H1 (cell line): ENCODE measurements at regions not wholly inside any gene's neighbourhood (a gene's known extent, or its start where the extent isn't known, plus 50 kb on each side); places are given as distances from the start of the nearest gene placed in this dataset.

Experiments
- CTCF ChIA-PET: fragments of 300-600 bp; sonication (Branson Sonifier 250); formaldehyde crosslinking; loops from one replicate; lab custom pipeline; 2021; ENCODE audit not compliant: partially characterized antibody; lab: Charles Lee
- POLR2A ChIA-PET: fragments of 300-600 bp; sonication (Branson Sonifier 250); formaldehyde crosslinking; loops from one replicate; lab custom pipeline; 2021; ENCODE audit warnings: inconsistent platforms; ENCODE audit not compliant: partially characterized antibody; lab: Charles Lee
- DNase-seq, 2 experiments: peaks; one replicate each; pipeline versions ENCODE4 v3.0.0 to v3.0.0-alpha.2; 2010 to 2022; ENCODE audit warnings: low spot score in 2 of 2, low read depth in 1 of 2, mixed read lengths in 1 of 2
- FAIRE-seq: peaks from 2 replicates; lab custom pipeline; 2011; peaks lifted over from hg19 to GRCh38; lab: Jason Lieb, UNC
- H2AFZ ChIP-seq: 2 replicates; pipeline ENCODE4 v1.8.1; 2012; ENCODE audit warnings: low read length, inconsistent platforms
- H2AK5ac ChIP-seq: 2 replicates; pipeline ENCODE4 v1.6.1; 2013; ENCODE audit warnings: low read depth, low read length
- H2BK120ac ChIP-seq: replicated peaks from 2 replicates; pipeline ENCODE3; 2013; ENCODE audit warnings: low read depth, low read length, inconsistent platforms
- H2BK12ac ChIP-seq: 2 replicates; pipeline ENCODE4 v1.6.1; 2013; ENCODE audit warnings: low read depth, low read length
- H2BK15ac ChIP-seq: 2 replicates; pipeline ENCODE4 v1.6.1; 2013; ENCODE audit warnings: low read length
- H2BK20ac ChIP-seq: 2 replicates; pipeline ENCODE4 v1.6.1; 2013; ENCODE audit warnings: low read length
- H2BK5ac ChIP-seq: 2 replicates; pipeline ENCODE4 v1.6.1; 2013; ENCODE audit warnings: low read depth, low read length
- H3K14ac ChIP-seq: 2 replicates; pipeline ENCODE4 v1.6.1; 2013; ENCODE audit warnings: inconsistent platforms; ENCODE audit not compliant: insufficient read length
- H3K18ac ChIP-seq: 2 replicates; pipeline ENCODE4 v1.6.1; 2013; ENCODE audit warnings: low read length; ENCODE audit errors: extremely low read depth
- H3K23ac ChIP-seq: 2 replicates; pipeline ENCODE4 v1.6.1; 2013; ENCODE audit warnings: inconsistent platforms; ENCODE audit not compliant: insufficient read length
- H3K23me2 ChIP-seq: 2 replicates; pipeline ENCODE4 v1.6.1; 2013; ENCODE audit warnings: low read depth, low read length
- H3K27ac ChIP-seq: 2 replicates; pipeline ENCODE4 v1.6.1; 2011; ENCODE audit warnings: low read depth, low read length, inconsistent platforms
- H3K27me3 ChIP-seq, 4 experiments: replicated peaks in 1 of 4; 1 replicate in 1 of 4; 2 replicates in 3 of 4; pipeline versions ENCODE4 v1.6.1 to v1.8.1; 2011 to 2013; ENCODE audit warnings: low read length in 3 of 4, mild to moderate bottlenecking in 3 of 4, inconsistent platforms in 2 of 4, mixed read lengths in 2 of 4, moderate library complexity in 1 of 4; ENCODE audit not compliant: control insufficient read depth in 3 of 4, insufficient read depth in 3 of 4; ENCODE audit errors: extremely low read depth in 1 of 4
- H3K36me3 ChIP-seq, 4 experiments: 2 replicates each; pipeline versions ENCODE4 v1.6.1 to v1.8.1; 2011 to 2013; ENCODE audit warnings: mild to moderate bottlenecking in 4 of 4, low read length in 3 of 4, moderate library complexity in 2 of 4, control low read depth in 1 of 4, inconsistent platforms in 1 of 4; ENCODE audit not compliant: insufficient read depth in 4 of 4, control insufficient read depth in 2 of 4
- H3K4ac ChIP-seq: replicated peaks from 2 replicates; pipeline ENCODE3; 2013; ENCODE audit warnings: low read length, low read depth, mixed read lengths, inconsistent platforms; ENCODE audit not compliant: insufficient read length
- H3K4me1 ChIP-seq, 4 experiments: replicated peaks in 1 of 4; 1 replicate in 1 of 4; 2 replicates in 3 of 4; pipeline versions ENCODE4 v1.6.1 to v1.8.1; 2011 to 2013; ENCODE audit warnings: low read length in 3 of 4, inconsistent platforms in 2 of 4, mixed read lengths in 1 of 4; ENCODE audit not compliant: insufficient read depth in 4 of 4, control insufficient read depth in 3 of 4
- H3K4me2 ChIP-seq, 2 experiments: 2 replicates each; pipeline versions ENCODE4 v1.6.1 to v1.8.1; 2011 to 2013; ENCODE audit warnings: low read depth in 2 of 2, low read length in 2 of 2, control low read depth in 1 of 2, inconsistent platforms in 1 of 2, mild to moderate bottlenecking in 1 of 2; ENCODE audit not compliant: insufficient read depth in 1 of 2
- H3K4me3 ChIP-seq, 4 experiments: fragments of 200-600, 300-600 bp in 1 of 4; sonication (generic), shearing (Covaris generic), sonication (Bioruptor Twin) in 1 of 4; 2 replicates each; pipeline versions ENCODE4 v1.5.1 to v1.8.1; 2011 to 2016; ENCODE audit warnings: low read length in 4 of 4, low read depth in 3 of 4, control low read depth in 2 of 4, inconsistent platforms in 2 of 4, mild to moderate bottlenecking in 2 of 4, mixed read lengths in 1 of 4, moderate library complexity in 1 of 4; ENCODE audit not compliant: insufficient read depth in 2 of 4; ENCODE audit errors: extremely low read depth in 1 of 4
- H3K56ac ChIP-seq: replicated peaks from 2 replicates; pipeline ENCODE3; 2013; ENCODE audit warnings: low read depth, mild to moderate bottlenecking, mixed read lengths, low read length, inconsistent platforms; ENCODE audit not compliant: insufficient read length
- H3K79me1 ChIP-seq: 2 replicates; pipeline ENCODE4 v1.6.1; 2013; ENCODE audit warnings: low read depth, low read length, control low read depth
- H3K79me2 ChIP-seq, 2 experiments: 2 replicates each; pipeline versions ENCODE4 v1.6.1 to v1.8.1; 2012 to 2013; ENCODE audit warnings: low read length in 2 of 2, mild to moderate bottlenecking in 2 of 2, inconsistent platforms in 1 of 2; ENCODE audit not compliant: insufficient read depth in 2 of 2, control insufficient read depth in 1 of 2
- H3K9ac ChIP-seq, 4 experiments: replicated peaks in 1 of 4; 1 replicate in 1 of 4; 2 replicates in 3 of 4; pipeline versions ENCODE4 v1.6.1 to v1.8.1; 2011 to 2013; ENCODE audit warnings: low read depth in 3 of 4, low read length in 3 of 4, control low read depth in 2 of 4, mild to moderate bottlenecking in 2 of 4, moderate library complexity in 2 of 4, inconsistent platforms in 1 of 4; ENCODE audit errors: extremely low read depth in 1 of 4
- H3K9me3 ChIP-seq, 2 experiments: 2 replicates each; pipeline versions ENCODE4 v1.6.1 to v1.8.1; 2012 to 2013; ENCODE audit warnings: mild to moderate bottlenecking in 2 of 2, moderate library complexity in 2 of 2, control low read depth in 1 of 2, inconsistent platforms in 1 of 2, low read depth in 1 of 2, low read length in 1 of 2, mixed read lengths in 1 of 2; ENCODE audit not compliant: insufficient read depth in 2 of 2
- H4K20me1 ChIP-seq, 2 experiments: replicated peaks in 1 of 2; 2 replicates each; pipeline versions ENCODE3 to v1.8.1; 2011 to 2013; ENCODE audit warnings: inconsistent platforms in 2 of 2, low read length in 2 of 2, mild to moderate bottlenecking in 1 of 2; ENCODE audit not compliant: insufficient read depth in 2 of 2, control insufficient read depth in 1 of 2
- H4K5ac ChIP-seq: 2 replicates; pipeline ENCODE4 v1.6.1; 2013; ENCODE audit warnings: low read length, low read depth, mixed read lengths, inconsistent platforms; ENCODE audit not compliant: insufficient read length
- H4K8ac ChIP-seq: 2 replicates; pipeline ENCODE4 v1.8.0; 2013; ENCODE audit warnings: mild to moderate bottlenecking, moderate library complexity, low read length, inconsistent platforms; ENCODE audit not compliant: insufficient read depth; ENCODE audit errors: extremely low read depth
- H4K91ac ChIP-seq: replicated peaks from 2 replicates; pipeline ENCODE3; 2013; ENCODE audit warnings: low read length, mixed read lengths, inconsistent platforms; ENCODE audit not compliant: insufficient read length
- ZNF274 ChIP-seq: IDR thresholded peaks from 2 replicates; pipeline ENCODE4 v1.7.0; 2012; ENCODE audit warnings: low read length, borderline replicate concordance; ENCODE audit errors: extremely low read depth
- WGBS, 2 experiments: shearing (Covaris generic) in 1 of 2; methylation state at CpG; one replicate each; pipeline versions ENCODE4 v1.1.6 to v1.1.7; 2013 to 2015; ENCODE audit warnings: low lambda C conversion rate in 2 of 2, mixed read lengths in 2 of 2, inconsistent platforms in 1 of 2, low coverage in 1 of 2, missing lambda C conversion rate in 1 of 2; ENCODE audit not compliant: insufficient replicate concordance in 2 of 2, insufficient coverage in 1 of 2, insufficient read length in 1 of 2; ENCODE audit errors: extremely low coverage in 1 of 2, missing lambda C conversion rate in 1 of 2; 5-methylcytosine and 5-hydroxymethylcytosine counted together

DNA sequence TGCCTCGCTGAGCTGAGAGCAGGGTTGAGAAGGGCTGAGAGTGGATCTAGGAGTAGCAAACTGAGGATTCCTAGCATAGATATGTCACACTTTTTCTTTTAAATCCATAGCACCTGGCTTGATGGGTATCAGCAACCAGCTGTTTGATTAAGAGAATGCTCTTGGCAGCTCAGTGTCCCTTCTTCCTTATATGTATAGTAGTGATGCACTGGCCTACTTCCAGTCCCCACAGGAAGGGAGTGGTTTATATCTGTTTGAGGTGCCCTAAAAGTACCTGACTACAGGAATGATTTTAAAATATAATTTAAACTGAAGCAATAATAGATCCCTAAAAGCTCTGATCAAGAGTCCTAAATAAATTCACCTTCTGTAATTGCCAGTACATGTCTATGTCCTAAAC is 546.8 kb upstream of the ZNF608 start:
- no peak overlapping the region for H2BK5ac ChIP-seq
- H3K27me3 ChIP-seq: no peaks in the 10 kb centered on the region
- H3K4me2 ChIP-seq: no peak overlapping the region
- H4K8ac ChIP-seq: no peak overlapping the region
- CTCF ChIA-PET: interaction anchor here (0.8 to 1.5 kb wide), 2 partner anchors 12 to 17 kb away, joined by 3 read pairs; no protein-coding TSS in a partner anchor
- no peak overlapping the region for H4K91ac ChIP-seq
- H3K18ac ChIP-seq: no peak overlapping the region
- FAIRE-seq (no peak), DNase-seq (no peak)
- no peaks in the 10 kb centered on the region for H4K20me1 ChIP-seq
- H3K79me2 ChIP-seq: no peaks in the 10 kb centered on the region
- no peak overlapping the region for H3K4me3 ChIP-seq
- H3K27ac ChIP-seq: no peak overlapping the region
- H3K23me2 ChIP-seq: no peaks in the 10 kb centered on the region
- H3K79me1 ChIP-seq: no peaks in the 10 kb centered on the region
- 89% methylated on average over 1 of the region's 1 CpG; no CpG with 5 or more reads in 1 of the 2 experiments for WGBS, 2 experiments
- H2BK12ac ChIP-seq: no peak overlapping the region
- H3K4ac ChIP-seq: no peak overlapping the region
- H2BK20ac ChIP-seq: no peak overlapping the region
- no peak overlapping the region for H2AK5ac ChIP-seq
- no peak overlapping the region for H3K9ac ChIP-seq
- no peaks in the 10 kb centered on the region for H3K36me3 ChIP-seq
- peaks cover 0 to 11% (median 1%) of the 10 kb centered on the region in 4 experiments; a peak in 3 of 7 replicates for H3K4me1 ChIP-seq
- H3K9me3 ChIP-seq: no peaks in the 10 kb centered on the region
- H3K56ac ChIP-seq: no peak overlapping the region
- no peak overlapping the region for H2AFZ ChIP-seq
- no peak for TF ChIP-seq ZNF274
- TF ChIP-seq, all 59 proteins: peak for 0
- Histone ChIP-seq H3K14ac (no peak overlapping the region), H2BK15ac (no peak overlapping the region), H2BK120ac (no peak overlapping the region), H3K23ac (no peak overlapping the region), H4K5ac (no peak overlapping the region)
- POLR2A ChIA-PET: no interaction called here
